Left lung (tissue), 4 donors: ENCODE measurements at regions not wholly inside any gene's neighbourhood (a gene's known extent, or its start where the extent isn't known, plus 50 kb on each side); places are given as distances from the start of the nearest gene placed in this dataset.

ENCODE experiments used
- ATAC-seq: fragments of 200-7000 bp; cut with Tn5 transposase; one replicate; pipeline ENCODE4 v1.9.1; 2020; ENCODE audit warnings: moderate library complexity
- DNase-seq, 4 donors: peaks; one replicate each; pipeline ENCODE4 v3.0.0-alpha.2; 2013 to 2020
- H3K27ac ChIP-seq, 2 donors: fragments of 200-600 bp; sonication (generic) in 1 of 2; one replicate each; pipeline versions ENCODE4 v1.5.0 to v1.8.0; 2020 to 2021
- H3K27me3 ChIP-seq, 2 donors: fragments of 200-600 bp; sonication (generic) in 1 of 2; one replicate each; pipeline versions ENCODE4 v1.5.0 to v1.8.0; 2020 to 2021
- H3K36me3 ChIP-seq, 2 donors: fragments of 200-600 bp; sonication (generic) in 1 of 2; one replicate each; pipeline versions ENCODE4 v1.5.0 to v1.8.0; 2020 to 2021
- H3K4me1 ChIP-seq, 2 donors: fragments of 200-600 bp; one replicate each; pipeline ENCODE4 v1.8.0; 2021
- H3K4me3 ChIP-seq, 2 donors: fragments of 200-600 bp; sonication (generic) in 1 of 2; one replicate each; pipeline versions ENCODE4 v1.5.0 to v1.8.0; 2020 to 2021; ENCODE audit warnings: mild to moderate bottlenecking in 1 of 2
- H3K9me3 ChIP-seq, 2 donors: fragments of 200-600 bp; sonication (generic) in 1 of 2; one replicate each; pipeline versions ENCODE4 v1.5.0 to v1.8.0; 2020 to 2021
- intact Hi-C, 2 donors: fragments of 100-400 bp; cut with DNase I; formaldehyde crosslinking; loops; one replicate each; pipeline versions ENCODE4 v1.11.2 to v1.14.2; 2022
- TF ChIP-seq, protein P1 (sequence below), 2 donors: fragments of 200-600 bp; sonication (generic) in 1 of 2; IDR thresholded peaks; one replicate each; pipeline versions ENCODE4 v1.5.0 to v1.8.0; 2021; ENCODE audit warnings: antibody characterized with exemption in 2 of 2
- donor health status: DM: no; HTN: yes; CAD: no.
- donor health status: DM: no; HTN: no; CAD: no.

- TF ChIP-seq, protein P1, sequence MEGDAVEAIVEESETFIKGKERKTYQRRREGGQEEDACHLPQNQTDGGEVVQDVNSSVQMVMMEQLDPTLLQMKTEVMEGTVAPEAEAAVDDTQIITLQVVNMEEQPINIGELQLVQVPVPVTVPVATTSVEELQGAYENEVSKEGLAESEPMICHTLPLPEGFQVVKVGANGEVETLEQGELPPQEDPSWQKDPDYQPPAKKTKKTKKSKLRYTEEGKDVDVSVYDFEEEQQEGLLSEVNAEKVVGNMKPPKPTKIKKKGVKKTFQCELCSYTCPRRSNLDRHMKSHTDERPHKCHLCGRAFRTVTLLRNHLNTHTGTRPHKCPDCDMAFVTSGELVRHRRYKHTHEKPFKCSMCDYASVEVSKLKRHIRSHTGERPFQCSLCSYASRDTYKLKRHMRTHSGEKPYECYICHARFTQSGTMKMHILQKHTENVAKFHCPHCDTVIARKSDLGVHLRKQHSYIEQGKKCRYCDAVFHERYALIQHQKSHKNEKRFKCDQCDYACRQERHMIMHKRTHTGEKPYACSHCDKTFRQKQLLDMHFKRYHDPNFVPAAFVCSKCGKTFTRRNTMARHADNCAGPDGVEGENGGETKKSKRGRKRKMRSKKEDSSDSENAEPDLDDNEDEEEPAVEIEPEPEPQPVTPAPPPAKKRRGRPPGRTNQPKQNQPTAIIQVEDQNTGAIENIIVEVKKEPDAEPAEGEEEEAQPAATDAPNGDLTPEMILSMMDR (IDR thresholded peaks at IDR 0.05) = no peak
- H3K4me3 ChIP-seq = no peak overlapping the region
- H3K4me1 ChIP-seq = peaks cover 7 to 39% of the 10 kb centered on the region in 2 donors
- peak overlapping the region in 1 of 2 donors; percentile 2 for H3K27ac ChIP-seq
- no peaks in the 10 kb centered on the region for H3K27me3 ChIP-seq
- H3K36me3 ChIP-seq = no peaks in the 10 kb centered on the region
- H3K9me3 ChIP-seq = no peaks in the 10 kb centered on the region
- ATAC-seq (no peak), DNase-seq (no peak)
- intact Hi-C loops = no loop called here
Observed at GRCh38 chr4:38605181-38605752, 58.7 kb upstream of the KLF3 start.

DNA sequence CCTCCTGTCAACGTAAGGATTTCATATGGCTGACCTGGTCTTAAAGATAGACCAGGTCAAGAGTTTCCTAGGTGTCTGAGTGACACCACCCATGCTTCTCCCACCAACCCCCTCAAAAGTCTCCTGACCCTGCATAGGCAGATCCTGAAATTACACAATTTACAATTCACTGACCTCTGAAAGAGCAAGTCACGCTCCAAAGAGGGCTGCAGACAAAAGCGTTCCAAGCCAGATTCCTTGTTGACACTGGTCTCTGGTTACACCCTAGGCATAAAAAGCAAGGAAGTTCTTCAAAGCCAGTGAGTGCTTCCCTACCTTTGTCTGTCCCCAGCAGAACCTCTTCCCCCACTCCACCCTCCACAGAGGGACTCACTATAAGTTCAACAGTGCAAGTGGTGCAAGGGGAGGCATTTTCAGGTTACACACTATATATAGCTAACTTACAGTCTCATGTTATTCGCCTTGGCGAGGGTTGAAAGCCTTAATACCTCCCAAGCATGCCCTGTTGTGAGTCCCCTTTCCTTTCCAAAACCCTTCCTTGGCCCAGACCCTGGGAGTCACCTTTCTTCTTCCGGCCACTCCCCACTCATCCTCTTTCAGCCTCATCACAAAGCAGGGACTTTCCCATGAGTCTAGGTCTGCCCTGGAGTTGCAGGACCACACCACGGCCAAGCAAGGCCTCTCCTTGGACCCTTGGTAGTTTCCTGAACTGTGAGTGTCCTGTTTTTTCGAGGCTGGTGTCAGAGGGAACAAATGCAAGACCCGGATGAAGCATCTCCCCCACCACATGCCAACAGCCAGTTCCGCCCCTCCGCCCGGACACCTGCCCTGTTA lies 58.0 kb upstream of the KLF3 start:
- peak; percentile 58 for ATAC-seq
- no peaks in the 10 kb centered on the region for H3K27me3 ChIP-seq
- TF ChIP-seq, protein P1 (IDR thresholded peaks at IDR 0.05) = no peak
- no peak overlapping the region for H3K4me3 ChIP-seq
- intact Hi-C loops = no loop called here
- peak in 1 of 4 donors; percentile 35 for DNase-seq
- peaks cover 7 to 39% of the 10 kb centered on the region in 2 donors for H3K4me1 ChIP-seq
- H3K27ac ChIP-seq = peak overlapping the region in 1 of 2 donors; percentile 2
- no peaks in the 10 kb centered on the region for H3K9me3 ChIP-seq
- H3K36me3 ChIP-seq = no peaks in the 10 kb centered on the region

DNA sequence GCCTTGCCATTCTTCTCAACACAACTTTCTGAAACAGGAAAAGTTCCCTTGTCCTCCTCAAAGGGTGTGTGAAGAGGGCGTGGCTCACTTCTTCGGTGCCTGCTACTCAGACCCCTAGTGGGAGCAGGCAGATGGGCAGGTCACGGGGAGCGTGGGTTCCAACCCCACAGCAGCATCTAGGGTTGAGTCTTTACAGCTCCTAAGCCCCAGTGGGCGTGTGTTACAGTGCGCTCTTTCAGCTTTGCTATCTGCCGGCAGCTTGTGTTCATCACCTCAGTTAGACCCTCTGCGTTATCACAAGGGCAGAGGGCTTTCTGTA lies 57.5 kb upstream of the KLF3 start:
- H3K27me3 ChIP-seq = no peaks in the 10 kb centered on the region
- H3K36me3 ChIP-seq = no peaks in the 10 kb centered on the region
- H3K4me1 ChIP-seq = peaks cover 7 to 39% of the 10 kb centered on the region in 2 donors
- DNase-seq = no peak
- H3K9me3 ChIP-seq = no peaks in the 10 kb centered on the region
- no peak overlapping the region for H3K27ac ChIP-seq
- TF ChIP-seq, protein P1 (IDR thresholded peaks at IDR 0.05) = no peak
- ATAC-seq = no peak
- intact Hi-C loops = no loop called here
- no peak overlapping the region for H3K4me3 ChIP-seq

GRCh38 chr4:38609614-38610013 lies 54.4 kb upstream of the KLF3 start:
- ATAC-seq (no peak), DNase-seq (no peak)
- intact Hi-C loops = no loop called here
- Histone ChIP-seq H3K27ac (no peak overlapping the region), H3K4me3 (no peak overlapping the region), H3K9me3 (no peaks in the 10 kb centered on the region), H3K27me3 (no peaks in the 10 kb centered on the region), H3K36me3 (no peaks in the 10 kb centered on the region), H3K4me1 (peaks cover 19 to 63% of the 10 kb centered on the region in 2 donors)
- TF ChIP-seq, protein P1 (IDR thresholded peaks at IDR 0.05) = no peak

- no peak overlapping the region for H3K4me3 ChIP-seq
- peaks cover 19 to 68% of the 10 kb centered on the region in 2 donors for H3K4me1 ChIP-seq
Observed at GRCh38 chr4:38610521-38610920, 53.5 kb upstream of the KLF3 start.

More at GRCh38 chr4:38610521-38610920, 53.5 kb upstream of the KLF3 start:
- H3K36me3 ChIP-seq = no peaks in the 10 kb centered on the region
- ATAC-seq = no peak
- intact Hi-C loops = no loop called here
- H3K27ac ChIP-seq = no peak overlapping the region
- no peaks in the 10 kb centered on the region for H3K27me3 ChIP-seq
- no peak for DNase-seq
- no peaks in the 10 kb centered on the region for H3K9me3 ChIP-seq
- TF ChIP-seq, protein P1 (IDR thresholded peaks at IDR 0.05) = no peak
